ENCODE measurements at regions not wholly inside any gene's neighbourhood (a gene's known extent, or its start where the extent isn't known, plus 50 kb on each side); places are given as distances from the start of the nearest gene placed in this dataset.

GRCh38 chr2:239789711-239790110 is 235.4 kb downstream of the NDUFA10 start:
- no peak for TF ChIP-seq POLR2A (IDR thresholded peaks at IDR 0.05)
- no peak for TF ChIP-seq CTCF (IDR thresholded peaks at IDR 0.05)
- no peaks in the 10 kb centered on the region for H3K36me3 ChIP-seq
- peak in 2 of 3 donors; percentile 18 to 21 for DNase-seq
- no peaks in the 10 kb centered on the region for H3K27me3 ChIP-seq
- no peaks in the 10 kb centered on the region for H3K9me3 ChIP-seq
- H3K4me3 ChIP-seq = no peak overlapping the region
- H3K27ac ChIP-seq = no peak overlapping the region
- H3K4me1 ChIP-seq = no peaks in the 10 kb centered on the region

GRCh38 chr2:239788576-239789098 is 236.5 kb downstream of the NDUFA10 start:
- H3K27me3 ChIP-seq = no peaks in the 10 kb centered on the region
- H3K9me3 ChIP-seq = no peaks in the 10 kb centered on the region
- no peak for DNase-seq
- no peaks in the 10 kb centered on the region for H3K4me1 ChIP-seq
- no peak overlapping the region for H3K27ac ChIP-seq
- H3K36me3 ChIP-seq = no peaks in the 10 kb centered on the region
- no peak overlapping the region for H3K4me3 ChIP-seq
- no peak for TF ChIP-seq POLR2A (IDR thresholded peaks at IDR 0.05)
- TF ChIP-seq CTCF (IDR thresholded peaks at IDR 0.05) = no peak

GRCh38 chr2:239787538-239788050 is 237.5 kb downstream of the NDUFA10 start:
- Histone ChIP-seq H3K27me3 (no peaks in the 10 kb centered on the region), H3K4me1 (no peaks in the 10 kb centered on the region), H3K4me3 (no peak overlapping the region), H3K36me3 (no peaks in the 10 kb centered on the region), H3K27ac (no peak overlapping the region), H3K9me3 (no peaks in the 10 kb centered on the region)
- peak in 2 of 3 donors; percentile 18 to 31 for DNase-seq
- TF ChIP-seq CTCF (IDR thresholded peaks at IDR 0.05) (no peak), POLR2A (IDR thresholded peaks at IDR 0.05) (no peak)

- H3K27me3 ChIP-seq = no peaks in the 10 kb centered on the region
- TF ChIP-seq CTCF (IDR thresholded peaks at IDR 0.05) (no peak), POLR2A (IDR thresholded peaks at IDR 0.05) (no peak)
- H3K27ac ChIP-seq = no peak overlapping the region
- no peak overlapping the region for H3K4me3 ChIP-seq
- no peaks in the 10 kb centered on the region for H3K4me1 ChIP-seq
- DNase-seq = no peak
- H3K9me3 ChIP-seq = no peaks in the 10 kb centered on the region
- H3K36me3 ChIP-seq = no peaks in the 10 kb centered on the region
Measured at GRCh38 chr2:239786791-239787190, 238.4 kb downstream of the NDUFA10 start.

GRCh38 chr2:239781454-239781853 is 243.7 kb downstream of the NDUFA10 start:
- Histone ChIP-seq H3K36me3 (no peaks in the 10 kb centered on the region), H3K9me3 (no peaks in the 10 kb centered on the region), H3K27ac (no peak overlapping the region), H3K27me3 (no peaks in the 10 kb centered on the region), H3K4me3 (no peak overlapping the region), H3K4me1 (no peaks in the 10 kb centered on the region)
- no peak for TF ChIP-seq CTCF (IDR thresholded peaks at IDR 0.05)
- no peak for TF ChIP-seq POLR2A (IDR thresholded peaks at IDR 0.05)
- DNase-seq = peak in 2 of 3 donors; percentile 10 to 34
